ENCODE measurements at regions not wholly inside any gene's neighbourhood (a gene's known extent, or its start where the extent isn't known, plus 50 kb on each side); places are given as distances from the start of the nearest gene placed in this dataset.

GRCh38 chr6:129767776-129768485, 58.0 kb upstream of the ARHGAP18 start:
- no peak for TF ChIP-seq CTCF (conservative IDR thresholded peaks at IDR 0.05; ENCODE audit: low read depth, low read length)
- H3K4me3 ChIP-seq (ENCODE audit: low read depth, low read length): peak overlapping the region; percentile 58
- no peak for DNase-seq (ENCODE audit: low read depth)

- DNase-seq (ENCODE audit: low read depth): peak; percentile 85
These were observed 57.2 kb upstream of the ARHGAP18 start for GRCh38 chr6:129766959-129767728.

GRCh38 chr6:129764761-129765407, 54.9 kb upstream of the ARHGAP18 start:
- no peak for DNase-seq (ENCODE audit: low read depth)
- no peak overlapping the region for H3K4me3 ChIP-seq (ENCODE audit: low read depth, low read length)
- TF ChIP-seq CTCF (conservative IDR thresholded peaks at IDR 0.05; ENCODE audit: low read depth, low read length): no peak

More at GRCh38 chr6:129766959-129767728, 57.2 kb upstream of the ARHGAP18 start:
- no peak for TF ChIP-seq CTCF (conservative IDR thresholded peaks at IDR 0.05; ENCODE audit: low read depth, low read length)
- H3K4me3 ChIP-seq (ENCODE audit: low read depth, low read length): peak overlapping the region; percentile 58

GRCh38 chr6:129759796-129760605, 50.0 kb upstream of the ARHGAP18 start:
- no peak for DNase-seq (ENCODE audit: low read depth)
- TF ChIP-seq CTCF (conservative IDR thresholded peaks at IDR 0.05; ENCODE audit: low read depth, low read length): no peak
- H3K4me3 ChIP-seq (ENCODE audit: low read depth, low read length): no peak overlapping the region

All from choroid plexus epithelial cell (primary cell).